H1 (cell line): ENCODE measurements at regions not wholly inside any gene's neighbourhood (a gene's known extent, or its start where the extent isn't known, plus 50 kb on each side); places are given as distances from the start of the nearest gene placed in this dataset.

Experiments
- BCL11A ChIP-seq, 2 experiments: IDR thresholded peaks; one replicate each; pipeline ENCODE4 v1.6.1; 2011; ENCODE audit warnings: low read depth in 2 of 2, low read length in 2 of 2, mild to moderate bottlenecking in 2 of 2
- CEBPB ChIP-seq: IDR thresholded peaks from 2 replicates; pipeline ENCODE4 v1.6.1; 2012; ENCODE audit warnings: low read depth, low read length
- CHD1 ChIP-seq: IDR thresholded peaks from 2 replicates; pipeline ENCODE4 v1.6.1; 2012; ENCODE audit warnings: low read depth, low read length, improper control_type of control experiment
- CREB1 ChIP-seq: IDR thresholded peaks from 2 replicates; pipeline ENCODE4 v1.6.1; 2012; ENCODE audit warnings: inconsistent platforms
- CTCF ChIP-seq, 3 experiments: IDR thresholded peaks; 1 replicate in 2 of 3; 2 replicates in 1 of 3; pipeline versions ENCODE4 v1.5.1 to v1.6.1; 2011; ENCODE audit warnings: low read length in 3 of 3, mild to moderate bottlenecking in 3 of 3, inconsistent platforms in 2 of 3, low read depth in 1 of 3, moderate library complexity in 1 of 3; ENCODE audit not compliant: insufficient read depth in 1 of 3; ENCODE audit errors: control extremely low read depth in 1 of 3
- POLR2A ChIP-seq, 2 experiments: IDR thresholded peaks; 1 replicate in 1 of 2; 2 replicates in 1 of 2; pipeline ENCODE4 v1.6.1; 2011; ENCODE audit warnings: low read depth in 2 of 2, low read length in 2 of 2, mild to moderate bottlenecking in 2 of 2; ENCODE audit errors: control extremely low read depth in 1 of 2
- SIN3A ChIP-seq, 2 experiments: IDR thresholded peaks in 1 of 2; conservative IDR thresholded peaks in 1 of 2; 2 replicates each; pipeline ENCODE4 v1.6.1; 2011 to 2012; ENCODE audit warnings: low read length in 2 of 2, improper control_type of control experiment in 1 of 2, low read depth in 1 of 2, mild to moderate bottlenecking in 1 of 2
- SRF ChIP-seq: IDR thresholded peaks from 2 replicates; pipeline ENCODE4 v1.6.1; 2011; ENCODE audit warnings: mild to moderate bottlenecking, low read depth, low read length, moderate library complexity
- TCF12 ChIP-seq: IDR thresholded peaks from 2 replicates; pipeline ENCODE4 v1.6.1; 2011; ENCODE audit warnings: low read depth, mild to moderate bottlenecking, low read length
- USF2 ChIP-seq: IDR thresholded peaks from 2 replicates; pipeline ENCODE4 v1.6.1; 2011; ENCODE audit warnings: low read length, improper control_type of control experiment
- YY1 ChIP-seq: IDR thresholded peaks from 2 replicates; pipeline ENCODE4 v1.6.1; 2011; ENCODE audit warnings: low read depth, mild to moderate bottlenecking, low read length
- ZNF274 ChIP-seq: IDR thresholded peaks from 2 replicates; pipeline ENCODE4 v1.7.0; 2012; ENCODE audit warnings: low read length, borderline replicate concordance; ENCODE audit errors: extremely low read depth

DNA sequence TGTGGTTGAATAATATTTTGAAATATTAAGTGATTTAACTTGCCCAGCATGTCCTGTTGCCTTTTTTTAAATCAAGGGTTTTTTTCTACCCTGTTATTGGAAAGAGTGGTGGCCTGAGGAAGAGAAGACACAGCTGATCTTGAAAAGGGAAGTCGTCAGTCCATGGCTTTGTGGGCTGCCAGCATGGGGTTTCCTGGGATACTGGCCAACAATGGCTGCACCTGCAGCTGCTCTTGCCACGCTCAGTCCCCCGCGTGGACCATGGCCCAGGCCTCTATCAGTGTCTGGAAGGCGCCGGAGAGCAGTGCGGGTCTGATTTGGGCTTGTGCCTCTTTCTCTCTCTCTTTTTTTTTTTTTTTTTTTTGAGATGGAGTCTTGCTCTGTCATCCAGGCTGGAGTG is 99.3 kb downstream of the ASB1 start:
- no peak for TF ChIP-seq YY1
- TF ChIP-seq POLR2A (IDR thresholded peaks at IDR 0.05; ENCODE audit: control extremely low read depth in 1 of 2, low read depth in 2 of 2, low read length in 2 of 2): no peak
- TF ChIP-seq CTCF (IDR thresholded peaks at IDR 0.05; ENCODE audit: control extremely low read depth in 1 of 3, insufficient read depth in 1 of 3, low read depth in 1 of 3, low read length in 3 of 3): no peak
- no peak for TF ChIP-seq CEBPB
- TF ChIP-seq ZNF274: no peak
- TF ChIP-seq CHD1: no peak
- TF ChIP-seq SRF: no peak
- TF ChIP-seq SIN3A (conservative IDR thresholded peaks at IDR 0.05 in 1 of 2, IDR thresholded peaks at IDR 0.05 in 1 of 2; ENCODE audit: low read depth in 1 of 2, low read length in 2 of 2): no peak
- TF ChIP-seq CREB1: no peak
- no peak for TF ChIP-seq BCL11A (IDR thresholded peaks at IDR 0.05; ENCODE audit: low read depth in 2 of 2, low read length in 2 of 2)
- no peak for TF ChIP-seq TCF12
- no peak for TF ChIP-seq USF2
